ENCODE measurements at regions not wholly inside any gene's neighbourhood (a gene's known extent, or its start where the extent isn't known, plus 50 kb on each side); places are given as distances from the start of the nearest gene placed in this dataset.

- peaks cover 0 to 1% (median 0%) of the 10 kb centered on the region in 5 experiments for H3K9me3 ChIP-seq (ENCODE audit: control extremely low read depth in 1 of 5, control insufficient read depth in 4 of 5, insufficient read depth in 2 of 5, low read depth in 1 of 5, low read length in 4 of 5)
- no peak overlapping the region for H3K27ac ChIP-seq (ENCODE audit: insufficient read depth in 1 of 2, low read depth in 1 of 2, low read length in 2 of 2, poor library complexity in 1 of 2, severe bottlenecking in 2 of 2)
- H3K27me3 ChIP-seq (replicated peaks in 2 of 5; ENCODE audit: control insufficient read depth in 4 of 5, insufficient read depth in 5 of 5, low read length in 4 of 5): peaks cover 0 to 3% (median 0%) of the 10 kb centered on the region in 5 experiments
- no peak for DNase-seq
- WGBS (ENCODE audit: insufficient coverage): 100% methylated on average over 2 of the region's 3 CpGs
- no peak overlapping the region for H3K4me3 ChIP-seq (ENCODE audit: control insufficient read depth in 1 of 7, extremely low read depth in 1 of 7, insufficient read depth in 4 of 7, low read depth in 2 of 7, low read length in 6 of 7)
- CTCF ChIA-PET: no interaction called here
- H3K4me1 ChIP-seq (ENCODE audit: control extremely low read depth in 1 of 4, control insufficient read depth in 4 of 4, insufficient read depth in 4 of 4, low read length in 3 of 4): no peaks in the 10 kb centered on the region
- H3K36me3 ChIP-seq (ENCODE audit: control insufficient read depth in 4 of 4, insufficient read depth in 4 of 4, low read length in 3 of 4): no peaks in the 10 kb centered on the region
- POLR2A ChIA-PET: no interaction called here
Measured at GRCh38 chr1:114316204-114316603, 162.5 kb upstream of the SYT6 start.

GRCh38 chr1:114315631-114316030 is 162.0 kb upstream of the SYT6 start:
- H3K27ac ChIP-seq (ENCODE audit: insufficient read depth in 1 of 2, low read depth in 1 of 2, low read length in 2 of 2, poor library complexity in 1 of 2, severe bottlenecking in 2 of 2): no peak overlapping the region
- no peak overlapping the region for H3K4me3 ChIP-seq (ENCODE audit: control insufficient read depth in 1 of 7, extremely low read depth in 1 of 7, insufficient read depth in 4 of 7, low read depth in 2 of 7, low read length in 6 of 7)
- no peak for DNase-seq
- peaks cover 0 to 3% (median 0%) of the 10 kb centered on the region in 5 experiments for H3K27me3 ChIP-seq (replicated peaks in 2 of 5; ENCODE audit: control insufficient read depth in 4 of 5, insufficient read depth in 5 of 5, low read length in 4 of 5)
- H3K36me3 ChIP-seq (ENCODE audit: control insufficient read depth in 4 of 4, insufficient read depth in 4 of 4, low read length in 3 of 4): no peaks in the 10 kb centered on the region
- peaks cover 0 to 1% (median 0%) of the 10 kb centered on the region in 5 experiments for H3K9me3 ChIP-seq (ENCODE audit: control extremely low read depth in 1 of 5, control insufficient read depth in 4 of 5, insufficient read depth in 2 of 5, low read depth in 1 of 5, low read length in 4 of 5)
- POLR2A ChIA-PET: no interaction called here
- CTCF ChIA-PET: no interaction called here
- peaks cover 0 to 1% (median 0%) of the 10 kb centered on the region in 4 experiments for H3K4me1 ChIP-seq (ENCODE audit: control extremely low read depth in 1 of 4, control insufficient read depth in 4 of 4, insufficient read depth in 4 of 4, low read length in 3 of 4)

GRCh38 chr1:114314576-114314975 is 160.9 kb upstream of the SYT6 start:
- DNase-seq: no peak
- WGBS (ENCODE audit: insufficient coverage): 94% methylated on average over 3 of the region's 3 CpGs
- Histone ChIP-seq H3K27me3 (replicated peaks in 2 of 5; ENCODE audit: control insufficient read depth in 4 of 5, insufficient read depth in 5 of 5, low read length in 4 of 5) (no peaks in the 10 kb centered on the region), H3K9me3 (ENCODE audit: control extremely low read depth in 1 of 5, control insufficient read depth in 4 of 5, insufficient read depth in 2 of 5, low read depth in 1 of 5, low read length in 4 of 5) (peaks cover 0 to 1% (median 0%) of the 10 kb centered on the region in 5 experiments), H3K4me3 (ENCODE audit: control insufficient read depth in 1 of 7, extremely low read depth in 1 of 7, insufficient read depth in 4 of 7, low read depth in 2 of 7, low read length in 6 of 7) (no peak overlapping the region), H3K4me1 (ENCODE audit: control extremely low read depth in 1 of 4, control insufficient read depth in 4 of 4, insufficient read depth in 4 of 4, low read length in 3 of 4) (peaks cover 0 to 4% (median 0%) of the 10 kb centered on the region in 4 experiments), H3K27ac (ENCODE audit: insufficient read depth in 1 of 2, low read depth in 1 of 2, low read length in 2 of 2, poor library complexity in 1 of 2, severe bottlenecking in 2 of 2) (no peak overlapping the region), H3K36me3 (ENCODE audit: control insufficient read depth in 4 of 4, insufficient read depth in 4 of 4, low read length in 3 of 4) (no peaks in the 10 kb centered on the region)
- CTCF ChIA-PET: no interaction called here
- POLR2A ChIA-PET: no interaction called here

- H3K36me3 ChIP-seq (ENCODE audit: control insufficient read depth in 4 of 4, insufficient read depth in 4 of 4, low read length in 3 of 4): no peaks in the 10 kb centered on the region
- ChIA-PET CTCF (no interaction called here), POLR2A (no interaction called here)
- H3K9me3 ChIP-seq (ENCODE audit: control extremely low read depth in 1 of 5, control insufficient read depth in 4 of 5, insufficient read depth in 2 of 5, low read depth in 1 of 5, low read length in 4 of 5): peaks cover 0 to 1% (median 0%) of the 10 kb centered on the region in 5 experiments
- no peaks in the 10 kb centered on the region for H3K27me3 ChIP-seq (replicated peaks in 2 of 5; ENCODE audit: control insufficient read depth in 4 of 5, insufficient read depth in 5 of 5, low read length in 4 of 5)
- H3K4me3 ChIP-seq (ENCODE audit: control insufficient read depth in 1 of 7, extremely low read depth in 1 of 7, insufficient read depth in 4 of 7, low read depth in 2 of 7, low read length in 6 of 7): no peak overlapping the region
- DNase-seq: no peak
- no peak overlapping the region for H3K27ac ChIP-seq (ENCODE audit: insufficient read depth in 1 of 2, low read depth in 1 of 2, low read length in 2 of 2, poor library complexity in 1 of 2, severe bottlenecking in 2 of 2)
- WGBS (ENCODE audit: insufficient coverage): no CpG with 5 or more reads among the region's 1 CpG
- peaks cover 0 to 4% (median 0%) of the 10 kb centered on the region in 4 experiments for H3K4me1 ChIP-seq (ENCODE audit: control extremely low read depth in 1 of 4, control insufficient read depth in 4 of 4, insufficient read depth in 4 of 4, low read length in 3 of 4)
Measured at GRCh38 chr1:114314098-114314497, 160.4 kb upstream of the SYT6 start.

- ChIA-PET POLR2A (no interaction called here), CTCF (no interaction called here)
- Histone ChIP-seq H3K4me3 (ENCODE audit: control insufficient read depth in 1 of 7, extremely low read depth in 1 of 7, insufficient read depth in 4 of 7, low read depth in 2 of 7, low read length in 6 of 7) (no peak overlapping the region), H3K4me1 (ENCODE audit: control extremely low read depth in 1 of 4, control insufficient read depth in 4 of 4, insufficient read depth in 4 of 4, low read length in 3 of 4) (peaks cover 0 to 4% (median 0%) of the 10 kb centered on the region in 4 experiments), H3K27ac (ENCODE audit: insufficient read depth in 1 of 2, low read depth in 1 of 2, low read length in 2 of 2, poor library complexity in 1 of 2, severe bottlenecking in 2 of 2) (no peak overlapping the region), H3K27me3 (replicated peaks in 2 of 5; ENCODE audit: control insufficient read depth in 4 of 5, insufficient read depth in 5 of 5, low read length in 4 of 5) (no peaks in the 10 kb centered on the region), H3K36me3 (ENCODE audit: control insufficient read depth in 4 of 4, insufficient read depth in 4 of 4, low read length in 3 of 4) (no peaks in the 10 kb centered on the region), H3K9me3 (ENCODE audit: control extremely low read depth in 1 of 5, control insufficient read depth in 4 of 5, insufficient read depth in 2 of 5, low read depth in 1 of 5, low read length in 4 of 5) (peaks cover 0 to 1% (median 0%) of the 10 kb centered on the region in 5 experiments)
- DNase-seq: peak in 2 of 3 donors; percentile 38 to 62
- WGBS (ENCODE audit: insufficient coverage): 25% methylated on average over 3 of the region's 3 CpGs
Measured at GRCh38 chr1:114310695-114311271, 157.1 kb upstream of the SYT6 start.

GRCh38 chr1:114302821-114303220 is 149.2 kb upstream of the SYT6 start:
- H3K27ac ChIP-seq (ENCODE audit: insufficient read depth in 1 of 2, low read depth in 1 of 2, low read length in 2 of 2, poor library complexity in 1 of 2, severe bottlenecking in 2 of 2): no peak overlapping the region
- POLR2A ChIA-PET: no interaction called here
- CTCF ChIA-PET: interaction anchor here (1.8 kb wide), 1 partner anchor 20 kb away, joined by 6 read pairs; no protein-coding TSS in a partner anchor
- no peak for DNase-seq
- no peak overlapping the region for H3K4me3 ChIP-seq (ENCODE audit: control insufficient read depth in 1 of 7, extremely low read depth in 1 of 7, insufficient read depth in 4 of 7, low read depth in 2 of 7, low read length in 6 of 7)
- H3K4me1 ChIP-seq (ENCODE audit: control extremely low read depth in 1 of 4, control insufficient read depth in 4 of 4, insufficient read depth in 4 of 4, low read length in 3 of 4): no peaks in the 10 kb centered on the region
- H3K36me3 ChIP-seq (ENCODE audit: control insufficient read depth in 4 of 4, insufficient read depth in 4 of 4, low read length in 3 of 4): no peaks in the 10 kb centered on the region
- 100% methylated on average over 1 of the region's 2 CpGs for WGBS (ENCODE audit: insufficient coverage)
- H3K9me3 ChIP-seq (ENCODE audit: control extremely low read depth in 1 of 5, control insufficient read depth in 4 of 5, insufficient read depth in 2 of 5, low read depth in 1 of 5, low read length in 4 of 5): peaks cover 0 to 3% (median 2%) of the 10 kb centered on the region in 5 experiments
- peaks cover 0 to 16% (median 3%) of the 10 kb centered on the region in 5 experiments for H3K27me3 ChIP-seq (replicated peaks in 2 of 5; ENCODE audit: control insufficient read depth in 4 of 5, insufficient read depth in 5 of 5, low read length in 4 of 5)

- no peak for DNase-seq
- POLR2A ChIA-PET: no interaction called here
- H3K36me3 ChIP-seq (ENCODE audit: control insufficient read depth in 4 of 4, insufficient read depth in 4 of 4, low read length in 3 of 4): no peaks in the 10 kb centered on the region
- CTCF ChIA-PET: no interaction called here
- H3K9me3 ChIP-seq (ENCODE audit: control extremely low read depth in 1 of 5, control insufficient read depth in 4 of 5, insufficient read depth in 2 of 5, low read depth in 1 of 5, low read length in 4 of 5): peaks cover 0 to 3% (median 2%) of the 10 kb centered on the region in 5 experiments
- no peaks in the 10 kb centered on the region for H3K4me1 ChIP-seq (ENCODE audit: control extremely low read depth in 1 of 4, control insufficient read depth in 4 of 4, insufficient read depth in 4 of 4, low read length in 3 of 4)
- no peak overlapping the region for H3K4me3 ChIP-seq (ENCODE audit: control insufficient read depth in 1 of 7, extremely low read depth in 1 of 7, insufficient read depth in 4 of 7, low read depth in 2 of 7, low read length in 6 of 7)
- H3K27me3 ChIP-seq (replicated peaks in 2 of 5; ENCODE audit: control insufficient read depth in 4 of 5, insufficient read depth in 5 of 5, low read length in 4 of 5): peaks cover 0 to 20% (median 3%) of the 10 kb centered on the region in 5 experiments
- H3K27ac ChIP-seq (ENCODE audit: insufficient read depth in 1 of 2, low read depth in 1 of 2, low read length in 2 of 2, poor library complexity in 1 of 2, severe bottlenecking in 2 of 2): no peak overlapping the region
- 92% methylated on average over 8 of the region's 9 CpGs for WGBS (ENCODE audit: insufficient coverage)
Measured at GRCh38 chr1:114299331-114299975, 145.8 kb upstream of the SYT6 start.
